ENCODE measurements at regions not wholly inside any gene's neighbourhood (a gene's known extent, or its start where the extent isn't known, plus 50 kb on each side); places are given as distances from the start of the nearest gene placed in this dataset.

- TF ChIP-seq ARID4B (CRISPR knock-in tag; IDR thresholded peaks at IDR 0.05; ENCODE audit: borderline replicate concordance): no peak
- TF ChIP-seq CTCF (IDR thresholded peaks at IDR 0.05): no peak
- no peak for TF ChIP-seq ZNF512 (CRISPR knock-in tag; IDR thresholded peaks at IDR 0.05; ENCODE audit: borderline replicate concordance)
- TF ChIP-seq CREB1 (CRISPR knock-in tag; IDR thresholded peaks at IDR 0.05): no peak
Observed at GRCh38 chr10:111677759-111678158, 505.8 kb downstream of the GPAM start (continued).

GRCh38 chr10:111686796-111687195 is 496.8 kb downstream of the GPAM start:
- ATAC-seq (no peak), DNase-seq (ENCODE audit: low spot score) (no peak)
- peaks cover 12% of the 10 kb centered on the region for H3K36me3 Mint-ChIP-seq
- ChIA-PET POLR2A (no interaction called here), CTCF (no interaction called here)
- no peak overlapping the region for H3K4me3 Mint-ChIP-seq
- no peaks in the 10 kb centered on the region for H3K27me3 Mint-ChIP-seq (ENCODE audit: low read depth)
- no peak overlapping the region for H3K27ac Mint-ChIP-seq
- H3K9me3 Mint-ChIP-seq: peaks cover 31% of the 10 kb centered on the region
- no peaks in the 10 kb centered on the region for H3K4me1 Mint-ChIP-seq
- TF ChIP-seq FOXK1 (CRISPR knock-in tag; IDR thresholded peaks at IDR 0.05) (no peak), KAT7 (CRISPR knock-in tag; IDR thresholded peaks at IDR 0.05; ENCODE audit: borderline replicate concordance) (no peak), E2F1 (CRISPR knock-in tag; IDR thresholded peaks at IDR 0.05) (no peak), GTF2I (CRISPR knock-in tag; conservative IDR thresholded peaks at IDR 0.05) (no peak), PRDM15 (CRISPR knock-in tag; IDR thresholded peaks at IDR 0.05) (no peak), NR2C2 (CRISPR knock-in tag; IDR thresholded peaks at IDR 0.05) (no peak), USF1 (CRISPR knock-in tag; IDR thresholded peaks at IDR 0.05) (no peak), NFYB (CRISPR knock-in tag; conservative IDR thresholded peaks at IDR 0.05; ENCODE audit: low read depth) (no peak), ZNF512 (CRISPR knock-in tag; IDR thresholded peaks at IDR 0.05; ENCODE audit: borderline replicate concordance) (no peak), ARID4B (CRISPR knock-in tag; IDR thresholded peaks at IDR 0.05; ENCODE audit: borderline replicate concordance) (no peak), MLX (CRISPR knock-in tag; IDR thresholded peaks at IDR 0.05) (no peak), FOXP1 (CRISPR knock-in tag; IDR thresholded peaks at IDR 0.05; ENCODE audit: borderline replicate concordance) (no peak)

Measured in WTC11 (cell line).